ENCODE measurements at regions not wholly inside any gene's neighbourhood (a gene's known extent, or its start where the extent isn't known, plus 50 kb on each side); places are given as distances from the start of the nearest gene placed in this dataset.

DNA sequence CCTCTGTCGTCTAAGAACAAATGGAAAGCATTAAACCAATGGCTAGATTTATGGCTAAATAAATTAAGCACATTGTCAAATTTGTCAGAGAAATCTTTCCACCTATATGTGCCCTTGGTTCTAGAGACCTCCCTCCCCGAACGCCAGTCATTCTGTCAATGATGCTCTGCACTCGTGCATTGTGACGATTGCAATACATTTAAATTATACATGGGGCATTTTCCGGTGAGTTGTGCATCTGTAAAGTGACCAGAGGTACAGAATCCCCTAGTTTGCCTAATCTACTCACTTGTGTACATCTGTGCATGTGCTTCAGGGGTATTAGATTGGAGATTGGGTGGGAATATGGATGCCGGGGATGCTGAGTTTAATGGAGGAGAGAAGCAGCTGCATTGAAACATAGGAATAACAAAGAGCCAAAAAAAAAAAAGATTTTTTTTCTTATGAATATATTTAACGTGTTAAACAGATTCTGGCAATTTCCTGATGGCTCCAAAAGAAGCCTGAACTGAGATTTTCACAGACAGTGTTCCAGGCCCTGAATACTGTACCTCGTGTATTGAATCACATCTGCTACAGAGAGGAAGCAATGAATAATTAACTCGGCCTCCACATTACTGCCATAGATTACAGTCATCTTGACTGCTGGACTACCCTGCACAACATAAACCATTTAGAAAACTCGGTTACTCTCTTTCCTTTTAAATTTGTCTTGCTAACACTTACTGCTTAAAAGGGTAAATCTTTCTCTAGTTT, 149.0 kb upstream of the C1orf87 start:
- H3K36me3 ChIP-seq (ENCODE audit: control insufficient read depth, insufficient read depth, low read length), result no peaks in the 10 kb centered on the region
- no peaks in the 10 kb centered on the region for H3K27me3 ChIP-seq (replicated peaks; ENCODE audit: control insufficient read depth, insufficient read depth, low read length, poor library complexity, severe bottlenecking)
- H3K9me3 ChIP-seq (ENCODE audit: control insufficient read depth, low read length), result no peaks in the 10 kb centered on the region
- no peak overlapping the region for H3K4me3 ChIP-seq (ENCODE audit: insufficient read depth, low read depth, low read length, poor library complexity, severe bottlenecking)
- H3K4me1 ChIP-seq (ENCODE audit: control insufficient read depth, insufficient read depth, low read length, poor library complexity, severe bottlenecking), result no peaks in the 10 kb centered on the region
- no peak for DNase-seq
- H3K27ac ChIP-seq (ENCODE audit: insufficient read depth, low read length, poor library complexity, severe bottlenecking), result no peak overlapping the region

DNA sequence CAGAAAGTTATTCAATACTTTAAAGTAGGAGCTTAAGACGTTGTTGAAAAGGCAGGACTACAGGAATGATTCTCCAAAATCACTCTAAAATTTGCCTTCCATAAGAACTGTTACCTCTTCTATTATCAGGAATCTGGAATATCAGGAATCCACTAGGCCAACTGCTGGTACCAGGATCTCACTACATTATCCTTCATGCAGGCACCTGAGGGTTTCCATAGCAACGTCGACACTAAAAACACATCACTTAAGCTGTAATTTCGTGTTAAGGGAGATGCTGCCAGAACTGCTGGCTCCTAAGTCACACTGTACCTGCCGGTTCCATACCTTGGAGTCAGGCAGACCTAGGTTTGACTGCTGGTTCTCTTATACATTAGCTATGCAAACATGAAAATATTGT, 139.7 kb upstream of the C1orf87 start:
- no peaks in the 10 kb centered on the region for H3K36me3 ChIP-seq (ENCODE audit: control insufficient read depth, insufficient read depth, low read length)
- no peaks in the 10 kb centered on the region for H3K27me3 ChIP-seq (replicated peaks; ENCODE audit: control insufficient read depth, insufficient read depth, low read length, poor library complexity, severe bottlenecking)
- H3K27ac ChIP-seq (ENCODE audit: insufficient read depth, low read length, poor library complexity, severe bottlenecking), result no peak overlapping the region
- no peaks in the 10 kb centered on the region for H3K4me1 ChIP-seq (ENCODE audit: control insufficient read depth, insufficient read depth, low read length, poor library complexity, severe bottlenecking)
- H3K9me3 ChIP-seq (ENCODE audit: control insufficient read depth, low read length), result no peaks in the 10 kb centered on the region
- H3K4me3 ChIP-seq (ENCODE audit: insufficient read depth, low read depth, low read length, poor library complexity, severe bottlenecking), result no peak overlapping the region
- DNase-seq, result no peak

DNA sequence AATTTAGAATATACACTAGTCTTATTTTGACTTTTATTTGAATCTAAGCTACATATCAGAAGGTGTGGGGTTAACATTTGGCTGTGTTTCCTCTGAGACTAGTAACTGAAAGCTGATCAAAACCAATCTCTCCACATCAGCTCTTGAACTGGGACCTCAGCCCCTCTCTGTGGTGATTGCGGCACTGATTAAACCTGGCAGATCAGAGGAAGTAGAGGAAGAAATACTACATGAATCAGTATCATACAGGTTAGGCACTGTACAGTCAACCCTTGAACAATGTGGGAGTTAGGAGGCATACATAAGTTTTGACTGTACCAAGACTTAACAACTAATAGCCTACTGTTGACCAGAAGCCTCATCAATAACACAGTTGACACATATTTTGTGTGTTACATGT, 122.5 kb upstream of the C1orf87 start:
- H3K36me3 ChIP-seq (ENCODE audit: control insufficient read depth, insufficient read depth, low read length), result no peaks in the 10 kb centered on the region
- H3K4me3 ChIP-seq (ENCODE audit: insufficient read depth, low read depth, low read length, poor library complexity, severe bottlenecking), result no peak overlapping the region
- no peak overlapping the region for H3K27ac ChIP-seq (ENCODE audit: insufficient read depth, low read length, poor library complexity, severe bottlenecking)
- no peaks in the 10 kb centered on the region for H3K9me3 ChIP-seq (ENCODE audit: control insufficient read depth, low read length)
- no peaks in the 10 kb centered on the region for H3K4me1 ChIP-seq (ENCODE audit: control insufficient read depth, insufficient read depth, low read length, poor library complexity, severe bottlenecking)
- DNase-seq, result no peak
- H3K27me3 ChIP-seq (replicated peaks; ENCODE audit: control insufficient read depth, insufficient read depth, low read length, poor library complexity, severe bottlenecking), result no peaks in the 10 kb centered on the region

DNA sequence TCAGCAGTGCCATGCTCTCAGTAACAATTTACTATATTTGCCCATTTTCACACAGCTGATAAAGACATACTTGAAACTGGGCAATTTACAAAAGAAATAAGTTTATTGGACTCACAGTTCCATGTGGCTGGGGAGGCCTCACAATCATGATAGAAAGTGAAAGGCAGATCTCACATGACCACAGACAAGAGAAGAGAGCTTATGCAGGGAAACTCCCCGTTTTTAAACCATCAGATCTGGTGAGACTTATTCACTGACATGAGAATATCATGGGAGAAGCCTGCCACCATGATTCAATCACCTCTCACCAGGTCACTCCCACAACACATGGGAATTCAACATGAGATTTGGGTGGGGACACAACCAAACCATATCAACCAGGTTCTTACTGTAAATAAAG, 112.1 kb upstream of the C1orf87 start:
- no peaks in the 10 kb centered on the region for H3K36me3 ChIP-seq (ENCODE audit: control insufficient read depth, insufficient read depth, low read length)
- no peak overlapping the region for H3K27ac ChIP-seq (ENCODE audit: insufficient read depth, low read length, poor library complexity, severe bottlenecking)
- no peak overlapping the region for H3K4me3 ChIP-seq (ENCODE audit: insufficient read depth, low read depth, low read length, poor library complexity, severe bottlenecking)
- no peaks in the 10 kb centered on the region for H3K27me3 ChIP-seq (replicated peaks; ENCODE audit: control insufficient read depth, insufficient read depth, low read length, poor library complexity, severe bottlenecking)
- H3K9me3 ChIP-seq (ENCODE audit: control insufficient read depth, low read length), result no peaks in the 10 kb centered on the region
- H3K4me1 ChIP-seq (ENCODE audit: control insufficient read depth, insufficient read depth, low read length, poor library complexity, severe bottlenecking), result no peaks in the 10 kb centered on the region
- DNase-seq, result no peak

DNA sequence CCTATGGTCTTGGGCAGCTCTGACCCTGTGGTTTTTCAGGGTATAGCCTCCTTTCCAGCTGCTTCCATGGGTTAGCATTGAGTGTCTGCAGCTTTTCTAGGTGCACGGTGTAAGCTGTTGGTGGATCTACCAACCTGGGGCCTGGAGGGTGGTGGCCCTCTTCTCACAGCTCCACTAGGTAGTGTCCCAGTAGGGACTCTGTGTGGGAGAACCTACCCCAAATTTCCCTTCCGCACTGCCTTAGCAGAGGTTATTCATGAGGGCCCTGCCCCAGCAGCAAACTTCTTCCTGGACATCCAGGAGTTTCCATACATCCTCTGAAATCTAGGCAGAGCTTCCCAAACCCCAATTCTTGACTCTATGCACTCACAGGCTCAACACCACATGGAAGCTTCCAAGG, 111.0 kb upstream of the C1orf87 start:
- Histone ChIP-seq H3K27ac (ENCODE audit: insufficient read depth, low read length, poor library complexity, severe bottlenecking) (no peak overlapping the region), H3K4me3 (ENCODE audit: insufficient read depth, low read depth, low read length, poor library complexity, severe bottlenecking) (no peak overlapping the region), H3K36me3 (ENCODE audit: control insufficient read depth, insufficient read depth, low read length) (no peaks in the 10 kb centered on the region), H3K27me3 (replicated peaks; ENCODE audit: control insufficient read depth, insufficient read depth, low read length, poor library complexity, severe bottlenecking) (no peaks in the 10 kb centered on the region), H3K9me3 (ENCODE audit: control insufficient read depth, low read length) (no peaks in the 10 kb centered on the region), H3K4me1 (ENCODE audit: control insufficient read depth, insufficient read depth, low read length, poor library complexity, severe bottlenecking) (no peaks in the 10 kb centered on the region)
- no peak for DNase-seq

DNA sequence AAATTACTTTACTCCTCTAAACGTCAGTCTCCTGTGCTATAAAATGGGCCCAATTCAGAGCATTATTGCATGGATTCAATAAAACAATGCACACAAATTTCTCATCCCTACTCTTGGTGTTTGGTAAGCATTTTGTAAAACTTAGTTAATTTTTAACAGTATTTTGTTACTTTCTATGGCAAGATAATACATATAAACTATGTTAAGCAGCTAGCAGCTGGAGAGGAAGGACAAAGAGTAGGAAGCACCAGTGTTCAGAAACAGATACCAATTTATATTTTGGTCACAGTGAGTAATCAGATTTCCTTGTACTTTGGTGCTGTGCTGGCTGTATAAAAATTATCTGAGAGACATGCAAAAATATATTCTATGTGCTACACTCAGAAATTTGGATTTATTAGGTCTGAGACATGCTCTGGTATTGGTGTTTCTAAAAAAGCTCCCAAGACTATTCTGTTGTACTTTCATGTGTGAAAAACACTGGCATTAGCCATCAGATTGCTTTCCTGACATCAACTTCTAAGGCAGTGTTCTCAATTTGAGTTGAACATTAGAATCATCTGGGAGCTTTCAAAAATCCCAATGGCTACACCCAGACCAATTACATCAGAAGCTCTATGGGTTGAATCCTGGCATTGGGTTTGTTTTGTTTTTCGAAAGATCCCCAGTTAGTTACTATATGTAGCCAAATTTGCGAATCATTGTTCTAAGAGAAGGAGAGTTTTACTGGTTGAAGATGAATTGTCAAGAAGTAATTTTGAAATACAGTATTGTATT, 100.3 kb upstream of the C1orf87 start:
- Histone ChIP-seq H3K4me1 (ENCODE audit: control insufficient read depth, insufficient read depth, low read length, poor library complexity, severe bottlenecking) (no peaks in the 10 kb centered on the region), H3K9me3 (ENCODE audit: control insufficient read depth, low read length) (no peaks in the 10 kb centered on the region), H3K27me3 (replicated peaks; ENCODE audit: control insufficient read depth, insufficient read depth, low read length, poor library complexity, severe bottlenecking) (no peaks in the 10 kb centered on the region), H3K4me3 (ENCODE audit: insufficient read depth, low read depth, low read length, poor library complexity, severe bottlenecking) (no peak overlapping the region), H3K36me3 (ENCODE audit: control insufficient read depth, insufficient read depth, low read length) (no peaks in the 10 kb centered on the region), H3K27ac (ENCODE audit: insufficient read depth, low read length, poor library complexity, severe bottlenecking) (no peak overlapping the region)
- DNase-seq, result no peak

DNA sequence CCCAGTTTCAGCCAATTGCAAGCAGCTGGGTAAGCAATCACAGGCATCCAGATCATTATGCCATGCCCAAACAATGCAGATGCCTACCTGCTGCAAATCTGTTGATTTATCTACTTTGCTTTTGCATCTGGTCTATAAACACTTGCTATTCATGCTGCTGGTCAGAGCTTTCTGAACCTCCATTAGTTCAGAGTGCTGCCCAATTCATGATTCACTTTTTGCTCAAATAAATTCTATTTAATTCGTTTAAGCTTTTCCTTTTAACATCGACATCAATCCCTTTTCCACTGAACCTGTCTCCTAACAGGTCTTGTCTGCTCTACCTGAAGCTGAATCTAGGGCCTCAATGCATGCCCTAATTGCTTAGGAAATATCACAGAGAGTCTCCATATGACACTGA, 99.4 kb upstream of the C1orf87 start:
- no peak overlapping the region for H3K27ac ChIP-seq (ENCODE audit: insufficient read depth, low read length, poor library complexity, severe bottlenecking)
- no peaks in the 10 kb centered on the region for H3K9me3 ChIP-seq (ENCODE audit: control insufficient read depth, low read length)
- no peaks in the 10 kb centered on the region for H3K4me1 ChIP-seq (ENCODE audit: control insufficient read depth, insufficient read depth, low read length, poor library complexity, severe bottlenecking)
- H3K4me3 ChIP-seq (ENCODE audit: insufficient read depth, low read depth, low read length, poor library complexity, severe bottlenecking), result no peak overlapping the region
- DNase-seq, result no peak
- no peaks in the 10 kb centered on the region for H3K27me3 ChIP-seq (replicated peaks; ENCODE audit: control insufficient read depth, insufficient read depth, low read length, poor library complexity, severe bottlenecking)
- H3K36me3 ChIP-seq (ENCODE audit: control insufficient read depth, insufficient read depth, low read length), result no peaks in the 10 kb centered on the region

DNA sequence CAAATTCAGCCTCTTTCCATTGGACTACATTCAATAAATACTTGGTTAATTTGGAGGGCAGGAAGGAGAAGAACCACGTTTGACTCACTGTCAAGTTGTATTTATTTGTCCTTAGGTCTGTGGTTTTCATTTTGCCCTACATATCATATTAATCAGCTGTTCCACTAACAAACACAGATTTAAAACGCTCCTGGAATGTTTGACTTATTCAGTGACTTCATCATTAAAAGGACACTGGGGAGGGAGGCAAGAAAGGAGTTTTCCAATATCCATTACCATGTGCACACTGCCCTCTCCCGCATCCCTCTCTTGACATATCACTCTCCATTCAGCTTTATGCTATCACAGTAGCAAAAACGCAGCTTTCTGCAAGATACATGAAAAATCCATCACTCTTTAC, 98.2 kb upstream of the C1orf87 start:
- Histone ChIP-seq H3K36me3 (ENCODE audit: control insufficient read depth, insufficient read depth, low read length) (no peaks in the 10 kb centered on the region), H3K27me3 (replicated peaks; ENCODE audit: control insufficient read depth, insufficient read depth, low read length, poor library complexity, severe bottlenecking) (no peaks in the 10 kb centered on the region), H3K27ac (ENCODE audit: insufficient read depth, low read length, poor library complexity, severe bottlenecking) (no peak overlapping the region), H3K4me1 (ENCODE audit: control insufficient read depth, insufficient read depth, low read length, poor library complexity, severe bottlenecking) (no peaks in the 10 kb centered on the region), H3K4me3 (ENCODE audit: insufficient read depth, low read depth, low read length, poor library complexity, severe bottlenecking) (no peak overlapping the region), H3K9me3 (ENCODE audit: control insufficient read depth, low read length) (no peaks in the 10 kb centered on the region)
- DNase-seq, result no peak

DNA sequence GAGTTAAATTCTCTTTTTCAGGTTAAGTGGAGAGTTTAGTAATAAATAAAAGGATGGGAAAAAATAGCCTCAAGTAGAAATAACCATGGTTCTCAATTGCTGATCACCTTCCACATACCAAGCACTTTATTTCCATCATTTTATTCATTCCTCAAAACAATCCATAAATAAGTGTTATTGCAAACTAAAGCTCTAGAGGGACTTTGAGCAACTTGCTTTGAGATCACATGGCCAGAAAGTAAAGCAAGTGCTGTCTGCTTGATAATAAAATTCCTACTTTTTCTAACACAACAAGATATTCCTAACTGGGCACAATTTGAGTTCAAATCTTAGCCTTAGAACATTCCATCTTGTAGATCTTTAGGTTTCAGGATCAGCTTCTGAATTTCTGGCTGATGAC, 97.1 kb upstream of the C1orf87 start:
- DNase-seq, result no peak
- Histone ChIP-seq H3K4me1 (ENCODE audit: control insufficient read depth, insufficient read depth, low read length, poor library complexity, severe bottlenecking) (no peaks in the 10 kb centered on the region), H3K27ac (ENCODE audit: insufficient read depth, low read length, poor library complexity, severe bottlenecking) (no peak overlapping the region), H3K27me3 (replicated peaks; ENCODE audit: control insufficient read depth, insufficient read depth, low read length, poor library complexity, severe bottlenecking) (no peaks in the 10 kb centered on the region), H3K9me3 (ENCODE audit: control insufficient read depth, low read length) (no peaks in the 10 kb centered on the region), H3K36me3 (ENCODE audit: control insufficient read depth, insufficient read depth, low read length) (no peaks in the 10 kb centered on the region), H3K4me3 (ENCODE audit: insufficient read depth, low read depth, low read length, poor library complexity, severe bottlenecking) (no peak overlapping the region)

DNA sequence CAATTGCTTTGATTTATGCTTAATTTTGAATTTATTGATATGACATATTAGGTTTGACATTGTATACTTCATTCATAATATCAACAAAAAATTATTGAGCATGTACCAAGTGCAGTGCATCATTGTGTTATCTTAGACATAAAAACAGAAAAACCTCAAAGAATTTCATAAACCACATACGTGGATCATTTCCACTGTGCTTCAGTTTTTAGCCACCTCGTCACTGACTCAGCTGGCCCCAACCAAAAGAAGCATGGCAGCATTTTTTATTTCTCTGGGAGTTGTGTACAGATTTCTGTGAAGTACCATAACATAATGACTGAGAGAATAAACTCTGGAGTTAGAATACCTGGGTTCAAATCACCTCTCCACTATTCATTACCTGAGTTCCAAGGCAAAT, 95.6 kb upstream of the C1orf87 start:
- H3K4me1 ChIP-seq (ENCODE audit: control insufficient read depth, insufficient read depth, low read length, poor library complexity, severe bottlenecking), result no peaks in the 10 kb centered on the region

More for the DNA sequence above, 95.6 kb upstream of the C1orf87 start:
- H3K27me3 ChIP-seq (replicated peaks; ENCODE audit: control insufficient read depth, insufficient read depth, low read length, poor library complexity, severe bottlenecking), result no peaks in the 10 kb centered on the region
- H3K9me3 ChIP-seq (ENCODE audit: control insufficient read depth, low read length), result no peaks in the 10 kb centered on the region
- DNase-seq, result no peak
- H3K36me3 ChIP-seq (ENCODE audit: control insufficient read depth, insufficient read depth, low read length), result no peaks in the 10 kb centered on the region
- H3K4me3 ChIP-seq (ENCODE audit: insufficient read depth, low read depth, low read length, poor library complexity, severe bottlenecking), result no peak overlapping the region
- no peak overlapping the region for H3K27ac ChIP-seq (ENCODE audit: insufficient read depth, low read length, poor library complexity, severe bottlenecking)

Data from effector memory CD4-positive, alpha-beta T cell (primary cell).